ENCODE measurements at regions not wholly inside any gene's neighbourhood (a gene's known extent, or its start where the extent isn't known, plus 50 kb on each side); places are given as distances from the start of the nearest gene placed in this dataset.

DNA sequence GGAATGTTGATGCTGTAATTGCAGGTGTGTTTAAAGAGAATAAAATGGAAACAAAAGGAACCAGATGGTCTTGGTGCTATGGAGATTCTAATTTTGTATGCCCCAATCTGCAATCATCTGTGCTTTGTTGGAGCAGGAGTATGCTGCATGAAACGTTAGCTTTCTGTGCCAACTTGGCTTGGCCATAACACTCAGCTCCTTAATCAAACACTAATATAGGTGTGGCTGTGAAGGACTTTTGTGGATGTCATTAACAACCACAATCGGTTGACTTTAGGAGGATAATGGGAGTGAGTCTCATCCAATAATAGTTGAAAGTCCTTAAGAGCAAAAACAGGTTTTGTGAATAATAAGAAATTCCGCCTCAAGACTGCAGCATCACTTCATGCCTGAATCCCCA is 399.2 kb downstream of the NLGN4X start:
- no peaks in the 10 kb centered on the region for H3K9me3 ChIP-seq
- no peak overlapping the region for H3K27ac ChIP-seq
- no peak for DNase-seq (ENCODE audit: low spot score in 2 of 2)
- intact Hi-C loops (cut with DNase I), result no loop called here
- no peaks in the 10 kb centered on the region for H3K4me1 ChIP-seq
- no peak overlapping the region for H3K4me3 ChIP-seq
- no peaks in the 10 kb centered on the region for H3K36me3 ChIP-seq
- no peaks in the 10 kb centered on the region for H3K27me3 ChIP-seq
- TF ChIP-seq, protein P1, sequence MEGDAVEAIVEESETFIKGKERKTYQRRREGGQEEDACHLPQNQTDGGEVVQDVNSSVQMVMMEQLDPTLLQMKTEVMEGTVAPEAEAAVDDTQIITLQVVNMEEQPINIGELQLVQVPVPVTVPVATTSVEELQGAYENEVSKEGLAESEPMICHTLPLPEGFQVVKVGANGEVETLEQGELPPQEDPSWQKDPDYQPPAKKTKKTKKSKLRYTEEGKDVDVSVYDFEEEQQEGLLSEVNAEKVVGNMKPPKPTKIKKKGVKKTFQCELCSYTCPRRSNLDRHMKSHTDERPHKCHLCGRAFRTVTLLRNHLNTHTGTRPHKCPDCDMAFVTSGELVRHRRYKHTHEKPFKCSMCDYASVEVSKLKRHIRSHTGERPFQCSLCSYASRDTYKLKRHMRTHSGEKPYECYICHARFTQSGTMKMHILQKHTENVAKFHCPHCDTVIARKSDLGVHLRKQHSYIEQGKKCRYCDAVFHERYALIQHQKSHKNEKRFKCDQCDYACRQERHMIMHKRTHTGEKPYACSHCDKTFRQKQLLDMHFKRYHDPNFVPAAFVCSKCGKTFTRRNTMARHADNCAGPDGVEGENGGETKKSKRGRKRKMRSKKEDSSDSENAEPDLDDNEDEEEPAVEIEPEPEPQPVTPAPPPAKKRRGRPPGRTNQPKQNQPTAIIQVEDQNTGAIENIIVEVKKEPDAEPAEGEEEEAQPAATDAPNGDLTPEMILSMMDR (IDR thresholded peaks at IDR 0.05), result no peak

DNA sequence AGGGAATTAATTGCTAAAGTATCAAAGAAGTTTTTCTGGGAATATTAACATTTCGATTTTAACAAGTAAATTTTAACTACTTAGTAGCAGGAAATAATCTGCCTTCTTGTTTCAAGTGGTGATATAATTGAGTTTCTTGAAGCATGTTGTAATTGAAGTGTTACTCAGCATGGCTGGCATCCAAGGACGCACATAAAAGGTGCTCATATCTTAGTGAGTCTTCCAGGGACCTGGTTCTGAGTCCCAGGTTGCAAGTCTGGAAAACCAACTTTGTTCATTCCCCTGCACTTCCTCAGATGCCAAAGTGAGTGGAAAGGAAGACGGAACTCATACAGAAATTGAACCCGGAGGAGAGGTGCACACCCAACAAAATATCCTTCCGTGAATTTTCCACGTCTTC is 399.6 kb downstream of the NLGN4X start:
- Histone ChIP-seq H3K9me3 (no peaks in the 10 kb centered on the region), H3K36me3 (no peaks in the 10 kb centered on the region), H3K27ac (no peak overlapping the region), H3K4me3 (no peak overlapping the region), H3K4me1 (no peaks in the 10 kb centered on the region), H3K27me3 (no peaks in the 10 kb centered on the region)
- intact Hi-C loops (cut with DNase I), result no loop called here
- no peak for DNase-seq (ENCODE audit: low spot score in 2 of 2)
- TF ChIP-seq, protein P1 (IDR thresholded peaks at IDR 0.05), result no peak

DNA sequence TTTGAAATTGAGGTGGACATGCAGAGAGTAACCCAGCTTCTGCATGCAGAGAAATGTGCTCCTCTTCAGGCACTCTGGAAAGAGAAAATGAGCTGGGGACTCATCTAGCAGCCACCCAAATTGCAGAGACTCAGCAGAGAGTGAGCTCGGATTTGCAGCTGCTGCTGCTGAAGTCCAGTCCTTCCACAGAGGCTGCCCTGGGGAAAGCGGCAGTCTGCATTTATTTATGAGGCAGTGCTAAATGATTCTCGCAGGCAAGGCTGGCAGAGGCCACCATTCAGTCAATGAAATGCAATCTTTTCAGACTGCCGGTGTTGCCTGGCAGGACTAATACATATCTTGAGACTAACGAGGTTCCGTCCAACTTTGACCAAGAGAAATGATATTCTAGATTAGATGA is 404.8 kb downstream of the NLGN4X start:
- H3K4me3 ChIP-seq, result no peak overlapping the region
- H3K4me1 ChIP-seq, result no peaks in the 10 kb centered on the region
- TF ChIP-seq, protein P1 (IDR thresholded peaks at IDR 0.05), result no peak
- no peaks in the 10 kb centered on the region for H3K36me3 ChIP-seq
- no peak overlapping the region for H3K27ac ChIP-seq
- H3K9me3 ChIP-seq, result no peaks in the 10 kb centered on the region
- no peaks in the 10 kb centered on the region for H3K27me3 ChIP-seq
- intact Hi-C loops (cut with DNase I), result no loop called here
- no peak for DNase-seq (ENCODE audit: low spot score in 2 of 2)

DNA sequence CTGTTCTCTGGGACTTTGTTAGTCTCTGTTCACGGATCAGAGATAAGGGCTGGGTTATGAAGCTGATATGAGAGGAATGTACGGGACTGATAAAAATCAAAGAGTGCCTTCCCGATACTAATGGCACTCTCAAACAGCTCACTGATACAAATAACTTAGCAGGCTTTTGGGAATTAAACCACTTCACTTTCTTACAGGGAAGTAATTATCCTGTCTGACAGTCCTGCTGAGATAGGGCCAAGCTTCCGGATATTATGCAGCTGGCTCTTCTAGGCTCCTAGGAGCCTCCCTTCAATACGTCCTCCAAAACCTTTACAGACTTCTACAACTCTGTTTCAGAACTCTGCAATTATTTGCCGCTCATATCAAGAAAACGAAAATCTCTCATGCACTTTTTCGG is 418.0 kb downstream of the NLGN4X start:
- TF ChIP-seq, protein P1 (IDR thresholded peaks at IDR 0.05), result no peak
- Histone ChIP-seq H3K9me3 (peaks cover 0 to 8% of the 10 kb centered on the region in 2 donors), H3K27ac (no peak overlapping the region), H3K4me3 (no peak overlapping the region), H3K27me3 (no peaks in the 10 kb centered on the region), H3K4me1 (no peaks in the 10 kb centered on the region), H3K36me3 (no peaks in the 10 kb centered on the region)
- no peak for DNase-seq (ENCODE audit: low spot score in 2 of 2)
- intact Hi-C loops (cut with DNase I), result no loop called here

DNA sequence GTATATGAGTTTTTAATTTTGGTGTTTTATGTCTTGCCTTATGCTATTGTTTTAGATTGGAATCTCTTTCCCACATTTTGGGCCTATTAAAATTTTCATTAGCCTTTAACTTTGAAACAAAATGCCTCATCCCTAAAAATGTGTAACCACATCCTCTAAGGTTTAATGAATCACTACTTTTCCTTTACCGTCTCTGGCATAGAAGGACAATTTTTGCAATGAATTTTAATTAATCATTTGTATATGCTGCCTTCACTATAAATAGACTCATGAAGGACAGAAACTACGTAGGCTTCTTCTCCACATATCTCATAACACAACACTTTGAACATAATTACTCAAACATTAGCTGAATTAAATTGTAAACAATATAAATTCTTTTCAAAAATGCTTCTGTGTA is 421.5 kb downstream of the NLGN4X start:
- TF ChIP-seq, protein P1 (IDR thresholded peaks at IDR 0.05), result no peak
- H3K27me3 ChIP-seq, result no peaks in the 10 kb centered on the region
- H3K4me1 ChIP-seq, result no peaks in the 10 kb centered on the region
- H3K9me3 ChIP-seq, result peaks cover 0 to 5% of the 10 kb centered on the region in 2 donors
- intact Hi-C loops (cut with DNase I), result no loop called here
- H3K36me3 ChIP-seq, result no peaks in the 10 kb centered on the region
- no peak overlapping the region for H3K27ac ChIP-seq
- no peak for DNase-seq (ENCODE audit: low spot score in 2 of 2)
- no peak overlapping the region for H3K4me3 ChIP-seq

DNA sequence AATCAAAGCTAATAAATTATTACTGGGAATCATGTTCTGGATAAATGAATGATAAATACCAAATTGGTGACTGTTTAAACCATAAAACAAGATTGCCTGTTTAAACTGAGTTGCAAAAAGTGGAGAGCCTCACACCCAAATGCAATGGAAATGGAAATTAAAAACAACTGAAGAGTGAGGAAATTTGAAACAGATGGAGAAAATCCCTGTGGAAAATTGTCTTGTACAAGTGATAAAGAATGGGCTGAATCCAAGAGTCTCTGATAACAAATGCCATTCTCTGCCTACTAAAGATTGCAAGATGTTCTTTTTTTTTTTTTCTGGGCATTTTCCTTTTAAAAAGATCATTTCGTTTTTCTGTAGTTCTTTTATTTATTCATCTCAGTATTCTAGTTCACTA is 426.3 kb downstream of the NLGN4X start:
- DNase-seq (ENCODE audit: low spot score in 2 of 2), result no peak
- Histone ChIP-seq H3K27me3 (no peaks in the 10 kb centered on the region), H3K4me3 (no peak overlapping the region), H3K27ac (no peak overlapping the region), H3K4me1 (no peaks in the 10 kb centered on the region), H3K9me3 (peaks cover 0 to 5% of the 10 kb centered on the region in 2 donors), H3K36me3 (no peaks in the 10 kb centered on the region)
- TF ChIP-seq, protein P1 (IDR thresholded peaks at IDR 0.05), result no peak
- intact Hi-C loops (cut with DNase I), result no loop called here

Data from ascending aorta (tissue), 2 donors.